HepG2 (cell line): ENCODE measurements at regions not wholly inside any gene's neighbourhood (a gene's known extent, or its start where the extent isn't known, plus 50 kb on each side); places are given as distances from the start of the nearest gene placed in this dataset.

ENCODE experiments used
- ATAC-seq: fragments of 200-7000 bp; cut with Tn5 transposase; 3 replicates; pipeline ENCODE4 v1.9.1; 2020; ENCODE audit warnings: mild to moderate bottlenecking, moderate library complexity
- BruUV-seq: library from RNA; stranded (reverse); fragments of 400-500 nt; replicated peaks from 2 replicates; lab custom pipeline; 2021; lab: Mats Ljungman, UMichigan
- CTCF ChIA-PET: fragments of 300-600 bp; formaldehyde crosslinking; extraction: SDS; loops from one replicate; lab custom pipeline; 2021; ENCODE audit warnings: low total read pairs, inconsistent platforms, low intra/inter-chr PET ratio; lab: Yijun Ruan, JAX
- POLR2A ChIA-PET: fragments of 350-600 bp; sonication (Branson Sonifier 250); formaldehyde crosslinking; loops from one replicate; lab custom pipeline; 2020; ENCODE audit warnings: antibody characterized with exemption, inconsistent platforms; lab: Yijun Ruan, JAX
- DNase-seq: peaks from one replicate; pipeline ENCODE4 v3.0.0-alpha.2; 2015; ENCODE audit warnings: low spot score
- FAIRE-seq: peaks from 3 replicates; lab custom pipeline; 2011; peaks lifted over from hg19 to GRCh38; lab: Jason Lieb, UNC
- H2AFZ ChIP-seq: one replicate; pipeline ENCODE4 v1.6.1; 2011; ENCODE audit warnings: low read length, inconsistent platforms
- H3K27ac ChIP-seq: fragments of 300-600 bp; 3 replicates; pipeline ENCODE4 v1.8.0; 2011; ENCODE audit warnings: mixed run types, mild to moderate bottlenecking, mixed read lengths, low read length, inconsistent platforms; ENCODE audit not compliant: insufficient read depth; ENCODE audit errors: extremely low read length
- H3K27me3 ChIP-seq, 2 experiments: fragments of 200-600 bp in 1 of 2; 2 replicates in 1 of 2; 3 replicates in 1 of 2; pipeline versions ENCODE4 v1.6.0 to v1.8.0; 2011; ENCODE audit warnings: low read length in 2 of 2, mild to moderate bottlenecking in 2 of 2, moderate library complexity in 2 of 2, inconsistent platforms in 1 of 2; ENCODE audit not compliant: insufficient read depth in 2 of 2, control insufficient read depth in 1 of 2
- H3K36me3 ChIP-seq, 2 experiments: fragments of 200-600 bp in 1 of 2; replicated peaks in 1 of 2; 2 replicates in 1 of 2; 3 replicates in 1 of 2; pipeline versions ENCODE4 v1.5.1 to v1.8.0; 2011; ENCODE audit warnings: low read length in 2 of 2, inconsistent platforms in 1 of 2; ENCODE audit not compliant: insufficient read depth in 2 of 2, control insufficient read depth in 1 of 2
- H3K4me1 ChIP-seq: 2 replicates; pipeline ENCODE4 v1.5.1; 2012; ENCODE audit warnings: low read length, inconsistent platforms; ENCODE audit not compliant: insufficient read depth
- H3K4me2 ChIP-seq: 2 replicates; pipeline ENCODE4 v1.6.0; 2011; ENCODE audit warnings: low read depth, low read length, inconsistent platforms
- H3K4me3 ChIP-seq, 3 experiments: fragments of 200-600 bp in 1 of 3; sonication (generic), shearing (Covaris generic) in 1 of 3; replicated peaks in 1 of 3; 2 replicates each; pipeline ENCODE4 v1.5.1; 2011 to 2016; ENCODE audit warnings: low read length in 3 of 3, inconsistent platforms in 2 of 3, low read depth in 2 of 3, mild to moderate bottlenecking in 2 of 3, control low read depth in 1 of 3, mixed read lengths in 1 of 3; ENCODE audit not compliant: insufficient read depth in 1 of 3
- H3K79me2 ChIP-seq: one replicate; pipeline ENCODE4 v1.6.1; 2011; ENCODE audit warnings: low read length, inconsistent platforms; ENCODE audit not compliant: insufficient read depth
- H3K9ac ChIP-seq: 2 replicates; pipeline ENCODE4 v1.6.0; 2011; ENCODE audit warnings: mild to moderate bottlenecking, low read depth, low read length, inconsistent platforms; ENCODE audit not compliant: insufficient read depth
- H3K9me3 ChIP-seq: 2 replicates; pipeline ENCODE4 v1.5.1; 2012; ENCODE audit warnings: mild to moderate bottlenecking, low read length
- H4K20me1 ChIP-seq: 2 replicates; pipeline ENCODE4 v1.6.0; 2011; ENCODE audit warnings: inconsistent platforms, mild to moderate bottlenecking, low read length, moderate library complexity; ENCODE audit not compliant: insufficient read depth
- MLLT10 ChIP-seq: sonication (generic); formaldehyde crosslinking; IDR thresholded peaks from 2 replicates; pipeline ENCODE4 v1.4.0; 2020; ENCODE audit warnings: missing genetic modification reagents
- NCOA1 ChIP-seq: sonication (generic); formaldehyde crosslinking; IDR thresholded peaks from 2 replicates; pipeline ENCODE4 v1.9.0; 2021; ENCODE audit warnings: missing genetic modification reagents
- NFE2 ChIP-seq: sonication (generic); formaldehyde crosslinking; IDR thresholded peaks from 2 replicates; pipeline ENCODE4 v1.4.0; 2020; ENCODE audit warnings: missing genetic modification reagents
- PAWR ChIP-seq: sonication (generic); formaldehyde crosslinking; IDR thresholded peaks from 2 replicates; pipeline ENCODE4 v1.4.0; 2020; ENCODE audit warnings: missing genetic modification reagents, mild to moderate bottlenecking, borderline replicate concordance
- ZSCAN21 ChIP-seq: sonication (generic); formaldehyde crosslinking; IDR thresholded peaks from 2 replicates; pipeline ENCODE4 v1.8.0; 2022; ENCODE audit warnings: mild to moderate bottlenecking, missing genetic modification reagents, moderate library complexity, borderline replicate concordance
- WGBS: methylation state at CpG from one replicate; pipeline ENCODE4 v1.1.6; 2017; ENCODE audit warnings: low lambda C conversion rate; 5-methylcytosine and 5-hydroxymethylcytosine counted together
- in situ Hi-C: cut with HindIII; loops from 2 replicates; pipeline ENCODE4 v1.10.0; 2017; ENCODE audit warnings: low pct_unique_long_range_greater_than_20kb; ENCODE audit not compliant: extremely low pct_ligation_motif_present
- intact Hi-C: fragments of 100-400 bp; cut with micrococcal nuclease; formaldehyde crosslinking; loops from one replicate; pipeline ENCODE4 v1.10.0; 2022; ENCODE audit not compliant: unreplicated experiment
- TF ChIP-seq, protein P1 (sequence below), 2 experiments: IDR thresholded peaks; 2 replicates each; pipeline ENCODE4 v1.6.1; 2011 to 2012; ENCODE audit warnings: low read length in 2 of 2, borderline replicate concordance in 1 of 2, low read depth in 1 of 2, mild to moderate bottlenecking in 1 of 2, moderate library complexity in 1 of 2

GRCh38 chr18:27395752-27396151 lies 210.6 kb upstream of the CHST9 start:
- TF ChIP-seq ZSCAN21 (CRISPR knock-in tag) (no peak), NCOA1 (CRISPR knock-in tag) (no peak), MLLT10 (no peak)
- TF ChIP-seq, protein P1, sequence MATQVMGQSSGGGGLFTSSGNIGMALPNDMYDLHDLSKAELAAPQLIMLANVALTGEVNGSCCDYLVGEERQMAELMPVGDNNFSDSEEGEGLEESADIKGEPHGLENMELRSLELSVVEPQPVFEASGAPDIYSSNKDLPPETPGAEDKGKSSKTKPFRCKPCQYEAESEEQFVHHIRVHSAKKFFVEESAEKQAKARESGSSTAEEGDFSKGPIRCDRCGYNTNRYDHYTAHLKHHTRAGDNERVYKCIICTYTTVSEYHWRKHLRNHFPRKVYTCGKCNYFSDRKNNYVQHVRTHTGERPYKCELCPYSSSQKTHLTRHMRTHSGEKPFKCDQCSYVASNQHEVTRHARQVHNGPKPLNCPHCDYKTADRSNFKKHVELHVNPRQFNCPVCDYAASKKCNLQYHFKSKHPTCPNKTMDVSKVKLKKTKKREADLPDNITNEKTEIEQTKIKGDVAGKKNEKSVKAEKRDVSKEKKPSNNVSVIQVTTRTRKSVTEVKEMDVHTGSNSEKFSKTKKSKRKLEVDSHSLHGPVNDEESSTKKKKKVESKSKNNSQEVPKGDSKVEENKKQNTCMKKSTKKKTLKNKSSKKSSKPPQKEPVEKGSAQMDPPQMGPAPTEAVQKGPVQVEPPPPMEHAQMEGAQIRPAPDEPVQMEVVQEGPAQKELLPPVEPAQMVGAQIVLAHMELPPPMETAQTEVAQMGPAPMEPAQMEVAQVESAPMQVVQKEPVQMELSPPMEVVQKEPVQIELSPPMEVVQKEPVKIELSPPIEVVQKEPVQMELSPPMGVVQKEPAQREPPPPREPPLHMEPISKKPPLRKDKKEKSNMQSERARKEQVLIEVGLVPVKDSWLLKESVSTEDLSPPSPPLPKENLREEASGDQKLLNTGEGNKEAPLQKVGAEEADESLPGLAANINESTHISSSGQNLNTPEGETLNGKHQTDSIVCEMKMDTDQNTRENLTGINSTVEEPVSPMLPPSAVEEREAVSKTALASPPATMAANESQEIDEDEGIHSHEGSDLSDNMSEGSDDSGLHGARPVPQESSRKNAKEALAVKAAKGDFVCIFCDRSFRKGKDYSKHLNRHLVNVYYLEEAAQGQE (IDR thresholded peaks at IDR 0.05; ENCODE audit: borderline replicate concordance in 1 of 2, low read depth in 1 of 2, low read length in 2 of 2) = no peak
- intact Hi-C loops (no loop called here), in situ Hi-C loops (no loop called here)
- no peak for FAIRE-seq
- no peak for DNase-seq
- Histone ChIP-seq H3K79me2 (no peaks in the 10 kb centered on the region), H3K4me2 (no peak overlapping the region), H3K9me3 (no peaks in the 10 kb centered on the region), H3K36me3 (no peaks in the 10 kb centered on the region), H2AFZ (no peak overlapping the region), H4K20me1 (no peaks in the 10 kb centered on the region), H3K27ac (no peak overlapping the region), H3K9ac (no peak overlapping the region), H3K4me1 (no peaks in the 10 kb centered on the region), H3K27me3 (no peaks in the 10 kb centered on the region), H3K4me3 (no peak overlapping the region)
- ATAC-seq = no peak
- BruUV-seq = no TSS peak
- 0% methylated on average over 1 of the region's 1 CpG for WGBS
- CTCF ChIA-PET = no interaction called here
- POLR2A ChIA-PET = no interaction called here

GRCh38 chr18:27394687-27395086 lies 209.6 kb upstream of the CHST9 start:
- Histone ChIP-seq H3K4me1 (no peaks in the 10 kb centered on the region), H3K27me3 (no peaks in the 10 kb centered on the region), H3K4me2 (no peak overlapping the region), H3K9ac (no peak overlapping the region), H3K9me3 (no peaks in the 10 kb centered on the region), H3K79me2 (no peaks in the 10 kb centered on the region), H3K36me3 (no peaks in the 10 kb centered on the region), H3K4me3 (no peak overlapping the region), H2AFZ (no peak overlapping the region), H4K20me1 (no peaks in the 10 kb centered on the region), H3K27ac (no peak overlapping the region)
- 19% methylated on average over 3 of the region's 3 CpGs for WGBS
- no peak for DNase-seq
- no peak for ATAC-seq
- ChIA-PET CTCF (no interaction called here), POLR2A (no interaction called here)
- FAIRE-seq = no peak
- in situ Hi-C loops = no loop called here
- intact Hi-C loops = no loop called here
- BruUV-seq = no TSS peak
- no peak for TF ChIP-seq PAWR (CRISPR knock-in tag)
- TF ChIP-seq NFE2 (CRISPR knock-in tag) = no peak
